Central memory CD8-positive, alpha-beta T cell (primary cell): ENCODE measurements at regions not wholly inside any gene's neighbourhood (a gene's known extent, or its start where the extent isn't known, plus 50 kb on each side); places are given as distances from the start of the nearest gene placed in this dataset.

Source experiments
- ATAC-seq: fragments of 150-1000 bp; cut with Tn5 transposase; replicated peaks from 2 replicates; pipeline ENCODE4 v1.10.0; 2022; ENCODE audit warnings: mild to moderate bottlenecking, moderate FRiP score, moderate number of reproducible peaks; ENCODE audit not compliant: poor library complexity, severe bottlenecking; ENCODE audit errors: extremely low read depth
- DNase-seq, 2 donors: peaks; one replicate each; pipeline ENCODE4 v3.0.0; 2021; ENCODE audit warnings: low spot score in 2 of 2
- H3K27ac Mint-ChIP-seq: one replicate; pipeline ENCODE4 v1.8.0; 2022; ENCODE audit warnings: low read depth, mild to moderate bottlenecking, moderate library complexity, mixed read lengths
- H3K27me3 Mint-ChIP-seq: one replicate; pipeline ENCODE4 v1.8.0; 2022; ENCODE audit warnings: mixed read lengths
- H3K36me3 Mint-ChIP-seq: one replicate; pipeline ENCODE4 v1.8.0; 2022; ENCODE audit warnings: mild to moderate bottlenecking, moderate library complexity, mixed read lengths; ENCODE audit not compliant: insufficient read depth
- H3K4me1 Mint-ChIP-seq: one replicate; pipeline ENCODE4 v1.8.0; 2022; ENCODE audit warnings: mixed read lengths
- H3K4me3 Mint-ChIP-seq: one replicate; pipeline ENCODE4 v1.8.0; 2022; ENCODE audit warnings: mild to moderate bottlenecking, moderate library complexity, mixed read lengths
- H3K9me3 Mint-ChIP-seq: one replicate; pipeline ENCODE4 v1.8.0; 2022; ENCODE audit warnings: mixed read lengths

DNA sequence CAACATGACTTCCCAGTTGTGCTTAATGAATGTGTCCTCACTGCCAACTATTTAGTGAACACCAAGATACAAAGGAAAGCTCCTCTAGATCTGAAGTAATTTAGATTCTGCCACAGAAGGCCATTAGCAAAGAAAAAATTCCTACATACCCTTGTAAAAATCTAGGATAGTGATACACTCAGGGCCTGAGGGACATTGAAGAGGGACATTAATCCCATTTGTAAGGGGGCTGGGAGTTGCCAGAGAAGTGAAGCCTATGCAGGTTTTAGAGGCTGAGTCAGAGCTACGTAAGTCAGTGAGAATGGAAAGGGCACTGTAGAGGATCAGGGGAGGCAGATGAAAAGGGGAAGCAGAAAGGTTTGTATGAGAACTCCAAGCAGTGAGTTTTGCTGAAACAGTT is 286.9 kb upstream of the TARS1 start:
- no peaks in the 10 kb centered on the region for H3K36me3 Mint-ChIP-seq
- H3K27me3 Mint-ChIP-seq, result no peaks in the 10 kb centered on the region
- no peak overlapping the region for H3K27ac Mint-ChIP-seq
- H3K9me3 Mint-ChIP-seq, result peaks cover 2% of the 10 kb centered on the region
- ATAC-seq (no peak), DNase-seq (no peak)
- H3K4me3 Mint-ChIP-seq, result no peak overlapping the region
- H3K4me1 Mint-ChIP-seq, result no peaks in the 10 kb centered on the region

DNA sequence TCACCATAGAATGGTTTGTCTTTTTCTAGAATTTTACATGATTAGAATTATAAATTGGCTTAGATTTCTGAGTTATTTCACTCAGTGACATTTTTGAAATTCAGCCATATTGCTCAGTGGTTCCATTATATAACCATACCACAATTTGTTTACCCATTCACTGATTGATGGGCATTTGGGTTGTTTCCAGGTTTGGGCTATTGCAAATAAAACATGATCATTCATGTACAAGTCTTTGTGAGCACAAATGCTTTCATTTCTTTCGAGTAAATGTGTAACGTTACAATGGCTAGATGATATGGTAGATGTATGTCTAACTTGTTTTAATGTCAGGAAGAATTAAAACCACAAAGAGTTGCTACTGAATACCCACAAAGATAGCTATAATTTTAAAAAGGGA is 279.9 kb upstream of the TARS1 start:
- no peak for ATAC-seq
- H3K27ac Mint-ChIP-seq, result no peak overlapping the region

DNA sequence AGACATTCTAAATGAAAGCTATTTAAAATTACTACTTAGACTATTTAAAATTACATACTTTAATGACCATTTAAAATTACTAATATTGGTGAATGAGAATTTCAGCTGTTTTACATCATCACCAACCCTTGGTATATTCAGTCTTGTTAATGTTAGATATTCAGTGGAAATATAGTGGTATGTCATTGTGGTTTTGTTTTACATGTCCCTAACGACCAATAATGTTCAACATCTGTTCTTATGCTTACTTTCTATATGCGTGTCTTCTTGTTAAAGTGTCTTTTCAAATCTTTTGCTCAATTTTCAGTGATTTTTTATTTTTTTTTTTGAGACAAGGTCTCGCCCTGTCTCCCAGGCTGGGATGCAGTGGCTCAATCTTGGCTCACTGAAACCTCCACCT is 279.3 kb upstream of the TARS1 start:
- H3K4me1 Mint-ChIP-seq, result no peaks in the 10 kb centered on the region
- DNase-seq (no peak), ATAC-seq (no peak)
- peaks cover 13% of the 10 kb centered on the region for H3K9me3 Mint-ChIP-seq
- H3K27me3 Mint-ChIP-seq, result no peaks in the 10 kb centered on the region
- no peak overlapping the region for H3K27ac Mint-ChIP-seq
- H3K36me3 Mint-ChIP-seq, result no peaks in the 10 kb centered on the region
- H3K4me3 Mint-ChIP-seq, result no peak overlapping the region

More for the DNA sequence above, 279.9 kb upstream of the TARS1 start:
- Mint-ChIP-seq H3K27me3 (no peaks in the 10 kb centered on the region), H3K4me1 (no peaks in the 10 kb centered on the region), H3K9me3 (peaks cover 10% of the 10 kb centered on the region), H3K36me3 (no peaks in the 10 kb centered on the region), H3K4me3 (no peak overlapping the region)
- no peak for DNase-seq

DNA sequence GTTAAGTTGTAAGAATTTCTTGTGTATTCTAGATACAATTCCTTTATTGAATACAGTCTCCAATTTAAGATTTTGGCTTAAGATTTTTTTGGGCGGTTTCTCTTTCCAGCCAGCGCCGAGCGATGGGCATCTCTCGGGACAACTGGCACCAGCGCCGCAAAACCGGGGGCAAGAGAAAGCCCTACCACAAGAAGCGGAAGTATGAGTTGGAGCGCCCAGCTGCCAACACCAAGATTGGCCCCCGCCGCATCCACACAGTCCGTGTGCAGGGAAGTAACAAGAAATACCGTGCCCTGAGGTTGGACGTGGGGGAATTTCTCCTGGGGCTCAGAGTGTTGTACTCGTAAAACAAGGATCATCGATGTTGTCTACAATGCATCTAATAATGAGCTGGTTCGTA is 278.7 kb upstream of the TARS1 start:
- Mint-ChIP-seq H3K4me3 (no peak overlapping the region), H3K9me3 (peaks cover 13% of the 10 kb centered on the region), H3K27ac (no peak overlapping the region), H3K4me1 (no peaks in the 10 kb centered on the region), H3K36me3 (no peaks in the 10 kb centered on the region), H3K27me3 (no peaks in the 10 kb centered on the region)
- DNase-seq (no peak), ATAC-seq (no peak)

DNA sequence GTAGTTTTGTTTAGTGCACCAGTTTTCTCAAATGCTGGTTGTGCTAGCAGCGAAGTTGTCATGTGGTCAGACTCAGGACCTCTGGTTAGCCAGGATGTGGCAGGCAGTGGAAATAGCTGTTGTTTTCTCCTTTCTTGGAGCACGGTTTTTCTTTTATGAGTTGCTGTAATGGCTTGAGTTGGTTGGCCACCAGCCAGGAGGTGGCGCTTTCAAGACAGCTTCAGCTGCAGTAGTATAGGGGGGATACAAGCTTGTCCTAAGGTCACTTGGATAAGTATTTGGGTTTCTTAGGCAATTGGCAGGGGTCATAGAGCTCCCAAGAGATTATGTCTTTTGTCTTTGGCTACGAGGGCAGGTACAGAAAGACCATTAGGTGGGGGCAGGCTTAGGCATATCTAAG is 274.2 kb upstream of the TARS1 start:
- ATAC-seq (no peak), DNase-seq (no peak)
- no peaks in the 10 kb centered on the region for H3K27me3 Mint-ChIP-seq
- H3K4me1 Mint-ChIP-seq, result no peaks in the 10 kb centered on the region
- H3K4me3 Mint-ChIP-seq, result no peak overlapping the region
- H3K27ac Mint-ChIP-seq, result no peak overlapping the region
- H3K9me3 Mint-ChIP-seq, result peaks cover 32% of the 10 kb centered on the region
- H3K36me3 Mint-ChIP-seq, result no peaks in the 10 kb centered on the region

- DNase-seq (no peak), ATAC-seq (no peak)
- Mint-ChIP-seq H3K9me3 (peaks cover 32% of the 10 kb centered on the region), H3K4me3 (no peak overlapping the region), H3K4me1 (no peaks in the 10 kb centered on the region), H3K36me3 (no peaks in the 10 kb centered on the region), H3K27ac (no peak overlapping the region), H3K27me3 (no peaks in the 10 kb centered on the region)
Observed at GRCh38 chr5:33166948-33167347, 273.8 kb upstream of the TARS1 start.

GRCh38 chr5:33167541-33167940 is 273.2 kb upstream of the TARS1 start:
- no peaks in the 10 kb centered on the region for H3K27me3 Mint-ChIP-seq
- no peaks in the 10 kb centered on the region for H3K36me3 Mint-ChIP-seq
- DNase-seq (no peak), ATAC-seq (no peak)
- peaks cover 32% of the 10 kb centered on the region for H3K9me3 Mint-ChIP-seq
- H3K27ac Mint-ChIP-seq, result no peak overlapping the region
- no peaks in the 10 kb centered on the region for H3K4me1 Mint-ChIP-seq
- no peak overlapping the region for H3K4me3 Mint-ChIP-seq

GRCh38 chr5:33170411-33170810 is 270.4 kb upstream of the TARS1 start:
- Mint-ChIP-seq H3K4me1 (no peaks in the 10 kb centered on the region), H3K36me3 (no peaks in the 10 kb centered on the region), H3K4me3 (no peak overlapping the region), H3K9me3 (peaks cover 27% of the 10 kb centered on the region), H3K27ac (no peak overlapping the region), H3K27me3 (no peaks in the 10 kb centered on the region)
- no peak for DNase-seq
- no peak for ATAC-seq

GRCh38 chr5:33174383-33174782 is 266.4 kb upstream of the TARS1 start:
- no peak overlapping the region for H3K27ac Mint-ChIP-seq
- H3K36me3 Mint-ChIP-seq, result no peaks in the 10 kb centered on the region
- H3K4me3 Mint-ChIP-seq, result no peak overlapping the region
- no peaks in the 10 kb centered on the region for H3K27me3 Mint-ChIP-seq
- H3K9me3 Mint-ChIP-seq, result peaks cover 21% of the 10 kb centered on the region
- no peaks in the 10 kb centered on the region for H3K4me1 Mint-ChIP-seq
- ATAC-seq (no peak), DNase-seq (no peak)

DNA sequence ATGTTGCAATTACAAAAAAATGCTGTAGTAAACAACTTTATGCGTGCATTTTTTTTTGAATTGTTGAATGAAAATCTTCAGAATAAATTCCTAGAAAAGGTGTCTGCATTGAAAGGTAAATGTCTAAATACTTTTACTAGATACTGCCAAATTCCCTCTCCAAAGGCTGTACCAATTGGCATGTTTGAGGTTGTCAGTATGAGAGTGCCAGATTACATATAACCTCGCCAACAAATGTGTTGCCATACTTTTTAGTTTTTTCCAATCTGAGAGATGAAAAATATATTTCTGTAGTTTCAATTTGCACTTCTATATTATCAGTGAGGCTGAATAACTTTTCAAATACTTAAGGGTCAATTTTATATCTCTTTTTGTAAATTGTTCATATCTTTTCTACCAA is 261.5 kb upstream of the TARS1 start:
- Mint-ChIP-seq H3K9me3 (peaks cover 6% of the 10 kb centered on the region), H3K27me3 (no peaks in the 10 kb centered on the region), H3K4me3 (no peak overlapping the region), H3K4me1 (no peaks in the 10 kb centered on the region), H3K36me3 (no peaks in the 10 kb centered on the region), H3K27ac (no peak overlapping the region)
- DNase-seq (no peak), ATAC-seq (no peak)

- no peak overlapping the region for H3K27ac Mint-ChIP-seq
- DNase-seq (no peak), ATAC-seq (no peak)
- H3K4me1 Mint-ChIP-seq, result no peaks in the 10 kb centered on the region
- H3K9me3 Mint-ChIP-seq, result peaks cover 6% of the 10 kb centered on the region
- no peaks in the 10 kb centered on the region for H3K27me3 Mint-ChIP-seq
- H3K4me3 Mint-ChIP-seq, result no peak overlapping the region
- no peaks in the 10 kb centered on the region for H3K36me3 Mint-ChIP-seq
Observed at GRCh38 chr5:33180900-33181299, 259.9 kb upstream of the TARS1 start.

DNA sequence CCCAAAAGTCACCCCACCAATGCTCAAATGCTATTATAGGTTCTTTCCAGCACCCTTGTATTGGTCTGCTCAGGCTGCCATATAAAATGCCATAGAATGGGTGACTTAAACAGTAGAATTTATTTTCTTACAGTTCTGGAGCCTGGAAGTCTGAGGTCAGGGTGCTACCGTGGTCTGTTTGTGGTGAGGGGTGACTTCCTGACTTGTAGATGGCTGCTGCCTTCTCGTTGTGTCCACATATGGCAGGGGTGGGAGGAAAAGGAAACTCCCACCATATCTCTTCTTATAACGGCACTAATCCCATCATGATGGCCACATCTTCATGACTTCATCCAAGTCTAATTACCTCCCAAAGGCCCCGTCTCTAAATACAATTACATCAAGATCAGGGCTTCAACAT is 257.8 kb upstream of the TARS1 start:
- no peak overlapping the region for H3K27ac Mint-ChIP-seq
- H3K36me3 Mint-ChIP-seq, result no peaks in the 10 kb centered on the region
- ATAC-seq (no peak), DNase-seq (no peak)
- H3K9me3 Mint-ChIP-seq, result peaks cover 11% of the 10 kb centered on the region
- no peaks in the 10 kb centered on the region for H3K27me3 Mint-ChIP-seq
- no peak overlapping the region for H3K4me3 Mint-ChIP-seq
- H3K4me1 Mint-ChIP-seq, result no peaks in the 10 kb centered on the region

DNA sequence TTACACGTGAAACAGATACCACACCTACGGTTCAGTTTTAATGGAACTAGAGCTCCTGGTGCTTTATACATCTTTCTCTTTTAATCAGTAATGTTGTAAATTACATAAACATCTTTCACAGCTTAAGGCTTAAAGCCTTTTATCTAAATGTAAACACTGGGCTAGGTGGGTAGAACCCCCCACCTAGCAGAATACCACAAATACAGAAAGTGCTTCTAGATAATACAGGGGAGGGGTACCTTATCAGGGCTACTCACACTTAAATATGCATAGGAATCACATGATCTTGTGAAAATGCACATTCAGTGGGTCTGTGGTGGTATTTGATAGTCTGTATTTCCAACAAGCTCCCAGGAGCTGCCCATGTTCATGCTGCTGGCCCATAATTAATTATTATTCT is 256.4 kb upstream of the TARS1 start:
- no peaks in the 10 kb centered on the region for H3K4me1 Mint-ChIP-seq
- H3K36me3 Mint-ChIP-seq, result no peaks in the 10 kb centered on the region
- ATAC-seq (no peak), DNase-seq (no peak)
- H3K27ac Mint-ChIP-seq, result no peak overlapping the region
- peaks cover 10% of the 10 kb centered on the region for H3K9me3 Mint-ChIP-seq
- H3K27me3 Mint-ChIP-seq, result no peaks in the 10 kb centered on the region
- no peak overlapping the region for H3K4me3 Mint-ChIP-seq

- ATAC-seq, result no peak
- Mint-ChIP-seq H3K4me3 (no peak overlapping the region), H3K27me3 (no peaks in the 10 kb centered on the region), H3K4me1 (no peaks in the 10 kb centered on the region), H3K9me3 (peaks cover 16% of the 10 kb centered on the region), H3K27ac (no peak overlapping the region), H3K36me3 (no peaks in the 10 kb centered on the region)
- no peak for DNase-seq
Observed at GRCh38 chr5:33188089-33188488, 252.7 kb upstream of the TARS1 start.
